Tibial nerve (tissue), 4 donors: ENCODE measurements at regions not wholly inside any gene's neighbourhood (a gene's known extent, or its start where the extent isn't known, plus 50 kb on each side); places are given as distances from the start of the nearest gene placed in this dataset.
"Not testable (repeated sequence)": the region's sequence is repeated elsewhere in the genome, so short reads cannot be mapped to it uniquely, and the experiment has no call there.

ENCODE experiments used
- DNase-seq, 2 donors: peaks; one replicate each; pipeline ENCODE4 v3.0.0-alpha.2; 2019; ENCODE audit warnings: low spot score in 2 of 2
- H3K27ac ChIP-seq, 4 donors: fragments of 200-600 bp; sonication (generic) in 3 of 4; one replicate each; pipeline ENCODE4 v1.5.1; 2017 to 2019; ENCODE audit warnings: mild to moderate bottlenecking in 1 of 4
- H3K27me3 ChIP-seq, 2 donors: fragments of 200-600 bp; sonication (generic) in 1 of 2; one replicate each; pipeline versions ENCODE4 v1.5.1 to v1.6.0; 2017 to 2019
- H3K36me3 ChIP-seq, 3 donors: fragments of 200-600 bp; sonication (generic); one replicate each; pipeline ENCODE4 v1.5.1; 2018 to 2019
- H3K4me1 ChIP-seq, 4 donors: fragments of 200-600 bp; sonication (generic) in 3 of 4; one replicate each; pipeline ENCODE4 v1.5.1; 2017 to 2019
- H3K4me3 ChIP-seq, 4 donors: fragments of 200-600 bp; sonication (generic) in 3 of 4; one replicate each; pipeline ENCODE4 v1.5.1; 2017 to 2019; ENCODE audit warnings: mild to moderate bottlenecking in 1 of 4, moderate library complexity in 1 of 4
- H3K9me3 ChIP-seq, 4 donors: fragments of 200-600 bp; sonication (generic) in 3 of 4; one replicate each; pipeline ENCODE4 v1.5.1; 2017 to 2019
- EP300 ChIP-seq, 2 donors: sonication (generic); formaldehyde crosslinking; IDR thresholded peaks; one replicate each; pipeline ENCODE4 v1.6.1; 2017; ENCODE audit warnings: antibody characterized with exemption in 2 of 2, mild to moderate bottlenecking in 1 of 2
- POLR2A ChIP-seq, 2 donors: fragments of 450-650 bp; IDR thresholded peaks; one replicate each; pipeline ENCODE4 v1.6.1; 2017; ENCODE audit warnings: antibody characterized with exemption in 2 of 2, mild to moderate bottlenecking in 2 of 2, moderate library complexity in 2 of 2
- WGBS, 2 donors: methylation state at CpG; one replicate each; pipeline ENCODE4 v1.1.5; 2018; 5-methylcytosine and 5-hydroxymethylcytosine counted together
- TF ChIP-seq, protein P1 (sequence below), 5 experiments: fragments of 200-600 bp in 3 of 5; fragments of 450-650 bp in 2 of 5; sonication (generic) in 3 of 5; IDR thresholded peaks; one replicate each; pipeline ENCODE4 v1.5.1; 2016 to 2019; ENCODE audit warnings: antibody characterized with exemption in 5 of 5, mild to moderate bottlenecking in 3 of 5, moderate library complexity in 2 of 5

- 90 to 96% methylated on average over 7 of the region's 7 CpGs for WGBS, 2 donors
- TF ChIP-seq, protein P1, sequence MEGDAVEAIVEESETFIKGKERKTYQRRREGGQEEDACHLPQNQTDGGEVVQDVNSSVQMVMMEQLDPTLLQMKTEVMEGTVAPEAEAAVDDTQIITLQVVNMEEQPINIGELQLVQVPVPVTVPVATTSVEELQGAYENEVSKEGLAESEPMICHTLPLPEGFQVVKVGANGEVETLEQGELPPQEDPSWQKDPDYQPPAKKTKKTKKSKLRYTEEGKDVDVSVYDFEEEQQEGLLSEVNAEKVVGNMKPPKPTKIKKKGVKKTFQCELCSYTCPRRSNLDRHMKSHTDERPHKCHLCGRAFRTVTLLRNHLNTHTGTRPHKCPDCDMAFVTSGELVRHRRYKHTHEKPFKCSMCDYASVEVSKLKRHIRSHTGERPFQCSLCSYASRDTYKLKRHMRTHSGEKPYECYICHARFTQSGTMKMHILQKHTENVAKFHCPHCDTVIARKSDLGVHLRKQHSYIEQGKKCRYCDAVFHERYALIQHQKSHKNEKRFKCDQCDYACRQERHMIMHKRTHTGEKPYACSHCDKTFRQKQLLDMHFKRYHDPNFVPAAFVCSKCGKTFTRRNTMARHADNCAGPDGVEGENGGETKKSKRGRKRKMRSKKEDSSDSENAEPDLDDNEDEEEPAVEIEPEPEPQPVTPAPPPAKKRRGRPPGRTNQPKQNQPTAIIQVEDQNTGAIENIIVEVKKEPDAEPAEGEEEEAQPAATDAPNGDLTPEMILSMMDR (IDR thresholded peaks at IDR 0.05) = no peak
- no peak for TF ChIP-seq EP300 (IDR thresholded peaks at IDR 0.05)
- H3K4me3 ChIP-seq = no peak overlapping the region
These were observed 186.4 kb upstream of the ZNF521 start for GRCh38 chr18:25538175-25538922.

DNA sequence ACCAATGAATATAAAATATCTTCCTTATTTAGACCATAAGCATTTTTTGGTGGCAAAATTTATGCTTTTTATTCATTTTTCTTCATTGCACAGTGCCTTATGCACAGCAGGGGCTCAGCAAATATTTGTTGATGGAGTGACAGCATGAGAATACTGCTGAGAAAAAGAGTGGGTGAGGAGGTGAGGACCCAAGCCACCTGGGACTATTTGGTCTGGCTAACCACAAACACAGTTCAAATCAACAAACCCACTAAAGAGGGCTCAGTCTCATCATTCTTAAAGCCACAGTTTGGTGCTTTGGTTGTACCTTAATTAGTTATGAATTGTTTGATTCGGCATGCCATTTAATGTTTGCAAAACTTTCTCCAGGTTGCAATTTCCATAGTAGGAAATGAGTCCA, 183.5 kb upstream of the ZNF521 start:
- no peak for DNase-seq
- H3K9me3 ChIP-seq = no peaks in the 10 kb centered on the region
- 90 to 94% methylated on average over 1 of the region's 1 CpG for WGBS, 2 donors
- H3K4me1 ChIP-seq = no peaks in the 10 kb centered on the region
- no peaks in the 10 kb centered on the region for H3K27me3 ChIP-seq
- no peaks in the 10 kb centered on the region for H3K36me3 ChIP-seq
- H3K4me3 ChIP-seq = no peak overlapping the region
- H3K27ac ChIP-seq = no peak overlapping the region
- no peak for TF ChIP-seq EP300 (IDR thresholded peaks at IDR 0.05)
- no peak for TF ChIP-seq POLR2A (IDR thresholded peaks at IDR 0.05)
- TF ChIP-seq, protein P1 (IDR thresholded peaks at IDR 0.05) = no peak

More at GRCh38 chr18:25538175-25538922, 186.4 kb upstream of the ZNF521 start:
- H3K4me1 ChIP-seq = no peaks in the 10 kb centered on the region
- DNase-seq = no peak
- no peaks in the 10 kb centered on the region for H3K27me3 ChIP-seq
- H3K36me3 ChIP-seq = no peaks in the 10 kb centered on the region
- no peak overlapping the region for H3K27ac ChIP-seq
- H3K9me3 ChIP-seq = no peaks in the 10 kb centered on the region

DNA sequence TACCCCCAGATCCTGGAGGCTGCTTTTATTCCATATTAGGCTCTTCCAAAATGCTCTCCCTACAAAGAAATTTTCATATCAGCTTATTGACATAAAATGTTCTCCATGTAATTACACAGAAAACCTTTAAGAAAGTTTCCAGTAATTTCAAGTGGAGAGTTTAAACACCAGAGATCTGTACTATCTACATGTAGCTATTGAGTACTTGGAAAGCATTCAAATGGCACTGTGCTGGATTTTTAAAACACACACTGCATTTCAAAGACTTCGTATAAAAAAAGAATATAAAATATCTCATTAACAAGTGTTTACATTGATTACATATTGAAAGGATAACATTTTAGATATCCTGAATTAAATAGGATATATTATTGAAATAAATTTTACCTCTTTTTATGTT, 182.4 kb upstream of the ZNF521 start:
- no peaks in the 10 kb centered on the region for H3K27me3 ChIP-seq
- TF ChIP-seq EP300 (IDR thresholded peaks at IDR 0.05) (no peak), POLR2A (IDR thresholded peaks at IDR 0.05) (no peak)
- TF ChIP-seq, protein P1 (IDR thresholded peaks at IDR 0.05) = no peak
- WGBS, 2 donors = 58 to 65% methylated on average over 1 of the region's 1 CpG

DNA sequence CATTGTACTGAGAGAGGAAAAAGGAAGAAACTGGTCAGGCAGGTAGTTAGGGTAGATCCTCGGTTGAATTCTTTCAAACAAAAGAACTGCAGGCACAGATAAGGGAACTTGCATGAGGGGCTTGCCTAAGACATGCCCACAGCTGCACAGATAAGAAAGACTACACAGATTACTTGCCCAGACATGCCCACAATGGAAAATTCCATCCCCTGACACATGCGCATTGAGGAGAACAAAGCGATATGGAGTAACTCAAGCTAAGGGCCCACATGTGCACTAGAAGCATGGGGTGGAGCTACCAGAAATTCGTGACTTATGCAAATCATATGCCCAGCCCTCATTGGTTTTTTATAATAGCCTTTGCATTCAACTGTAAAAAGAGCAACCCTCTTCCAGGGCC, 181.3 kb upstream of the ZNF521 start:
- Histone ChIP-seq H3K4me1 (no peaks in the 10 kb centered on the region), H3K9me3 (no peaks in the 10 kb centered on the region), H3K4me3 (no peak overlapping the region), H3K27me3 (no peaks in the 10 kb centered on the region), H3K27ac (no peak overlapping the region), H3K36me3 (no peaks in the 10 kb centered on the region)
- 92 to 97% methylated on average over 4 of the region's 4 CpGs for WGBS, 2 donors
- TF ChIP-seq EP300 (IDR thresholded peaks at IDR 0.05) (no peak), POLR2A (IDR thresholded peaks at IDR 0.05) (no peak)
- TF ChIP-seq, protein P1 (IDR thresholded peaks at IDR 0.05) = no peak
- no peak for DNase-seq

More for the DNA sequence above, 182.4 kb upstream of the ZNF521 start:
- H3K27ac ChIP-seq = no peak overlapping the region
- H3K4me3 ChIP-seq = no peak overlapping the region
- H3K9me3 ChIP-seq = no peaks in the 10 kb centered on the region
- DNase-seq = no peak
- no peaks in the 10 kb centered on the region for H3K4me1 ChIP-seq
- no peaks in the 10 kb centered on the region for H3K36me3 ChIP-seq

GRCh38 chr18:25531207-25531606, 179.2 kb upstream of the ZNF521 start:
- Histone ChIP-seq H3K4me3 (no peak overlapping the region), H3K27ac (no peak overlapping the region), H3K36me3 (no peaks in the 10 kb centered on the region), H3K27me3 (no peaks in the 10 kb centered on the region), H3K4me1 (no peaks in the 10 kb centered on the region), H3K9me3 (no peaks in the 10 kb centered on the region)
- 65% methylated on average over 3 of the region's 3 CpGs for WGBS, 2 donors
- no peak for DNase-seq
- TF ChIP-seq POLR2A (IDR thresholded peaks at IDR 0.05) (no peak), EP300 (IDR thresholded peaks at IDR 0.05) (no peak)
- TF ChIP-seq, protein P1 (IDR thresholded peaks at IDR 0.05) = no peak

GRCh38 chr18:25525789-25526188, 173.8 kb upstream of the ZNF521 start:
- H3K27ac ChIP-seq, H3K4me1 ChIP-seq, H3K9me3 ChIP-seq, H3K36me3 ChIP-seq, H3K27me3 ChIP-seq, DNase-seq, H3K4me3 ChIP-seq: not testable (repeated sequence)
- WGBS, 2 donors = 79 to 88% methylated on average over 1 of the region's 1 CpG
